IMR-90 (cell line): ENCODE measurements at regions not wholly inside any gene's neighbourhood (a gene's known extent, or its start where the extent isn't known, plus 50 kb on each side); places are given as distances from the start of the nearest gene placed in this dataset.

Experiments
- ATAC-seq: fragments of 200-7000 bp; cut with Tn5 transposase; 2 replicates; pipeline ENCODE4 v1.9.1; 2020; ENCODE audit warnings: low read depth, mild to moderate bottlenecking, moderate library complexity
- BruUV-seq: library from RNA; stranded (reverse); fragments of 400-500 nt; replicated peaks from 2 replicates; lab custom pipeline; 2021; lab: Mats Ljungman, UMichigan
- CTCF ChIA-PET: fragments of 300-600 bp; formaldehyde crosslinking; extraction: SDS; loops from one replicate; lab custom pipeline; 2021; ENCODE audit warnings: antibody characterized with exemption; lab: Yijun Ruan, JAX
- POLR2A ChIA-PET: fragments of 300-600 bp; sonication (Branson Sonifier 250); formaldehyde crosslinking; loops from one replicate; lab custom pipeline; 2022; ENCODE audit warnings: antibody characterized with exemption; ENCODE audit not compliant: unreplicated experiment; lab: Charles Lee
- DNase-seq: peaks from one replicate; pipeline ENCODE4 v3.0.0; 2013
- H2AFZ ChIP-seq: replicated peaks from 2 replicates; pipeline ENCODE3; 2013; ENCODE audit warnings: low read length, mild to moderate bottlenecking; ENCODE audit not compliant: poor library complexity
- H2AK5ac ChIP-seq: 2 replicates; pipeline ENCODE4 v1.6.1; 2013; ENCODE audit warnings: low read depth, low read length, inconsistent platforms
- H2AK9ac ChIP-seq: replicated peaks from 2 replicates; pipeline ENCODE3; 2013; ENCODE audit warnings: mild to moderate bottlenecking, low read depth, low read length, moderate library complexity; ENCODE audit not compliant: poor library complexity
- H2BK120ac ChIP-seq: 2 replicates; pipeline ENCODE4 v1.6.1; 2013; ENCODE audit warnings: low read depth, low read length, inconsistent platforms
- H2BK15ac ChIP-seq: 3 replicates; pipeline ENCODE4 v1.6.1; 2013; ENCODE audit warnings: low read depth, low read length, inconsistent platforms
- H2BK20ac ChIP-seq: 2 replicates; pipeline ENCODE4 v1.6.1; 2013; ENCODE audit warnings: low read depth, mild to moderate bottlenecking, inconsistent platforms, low read length, moderate library complexity
- H2BK5ac ChIP-seq: 2 replicates; pipeline ENCODE4 v1.6.1; 2013; ENCODE audit warnings: mild to moderate bottlenecking, low read depth, low read length, inconsistent platforms; ENCODE audit not compliant: poor library complexity, severe bottlenecking
- H3K14ac ChIP-seq: replicated peaks from 2 replicates; pipeline ENCODE4 v1.6.1; 2013; ENCODE audit warnings: low read depth, low read length, inconsistent platforms
- H3K18ac ChIP-seq: 2 replicates; pipeline ENCODE4 v1.6.1; 2013; ENCODE audit warnings: low read depth, low read length, control low read depth
- H3K23ac ChIP-seq: 2 replicates; pipeline ENCODE4 v1.6.1; 2013; ENCODE audit warnings: low read depth, low read length, inconsistent platforms
- H3K27ac ChIP-seq: 2 replicates; pipeline ENCODE4 v1.5.1; 2013; ENCODE audit warnings: mild to moderate bottlenecking, control low read depth, low read length; ENCODE audit not compliant: insufficient read depth
- H3K27me3 ChIP-seq: 2 replicates; pipeline ENCODE4 v1.6.1; 2013; ENCODE audit warnings: low read length; ENCODE audit not compliant: control insufficient read depth, insufficient read depth
- H3K36me3 ChIP-seq: 2 replicates; pipeline ENCODE4 v1.6.1; 2013; ENCODE audit warnings: low read length, mixed read lengths; ENCODE audit not compliant: control insufficient read depth, insufficient read depth
- H3K4ac ChIP-seq: 2 replicates; pipeline ENCODE4 v1.6.1; 2013; ENCODE audit warnings: low read depth, low read length, inconsistent platforms
- H3K4me1 ChIP-seq: 2 replicates; pipeline ENCODE4 v1.6.1; 2013; ENCODE audit warnings: low read length, mixed read lengths; ENCODE audit not compliant: control insufficient read depth, insufficient read depth
- H3K4me2 ChIP-seq: 2 replicates; pipeline ENCODE4 v1.6.1; 2013; ENCODE audit warnings: low read depth, mild to moderate bottlenecking, control low read depth, low read length, moderate library complexity
- H3K4me3 ChIP-seq: 2 replicates; pipeline ENCODE4 v1.5.1; 2013; ENCODE audit warnings: low read depth, mild to moderate bottlenecking, control low read depth, low read length, moderate library complexity; ENCODE audit not compliant: insufficient read depth
- H3K56ac ChIP-seq: 2 replicates; pipeline ENCODE4 v1.6.1; 2013; ENCODE audit warnings: low read length, inconsistent platforms; ENCODE audit not compliant: insufficient read depth; ENCODE audit errors: extremely low read depth
- H3K79me1 ChIP-seq, 2 experiments: 2 replicates each; pipeline ENCODE4 v1.6.1; 2013; ENCODE audit warnings: low read length in 2 of 2, inconsistent platforms in 1 of 2, low read depth in 1 of 2
- H3K9ac ChIP-seq: 2 replicates; pipeline ENCODE4 v1.6.1; 2013; ENCODE audit warnings: low read depth, low read length, control low read depth
- H3K9me1 ChIP-seq: 2 replicates; pipeline ENCODE4 v1.6.1; 2013; ENCODE audit warnings: low read length, inconsistent platforms; ENCODE audit not compliant: insufficient read depth
- H3K9me3 ChIP-seq: 2 replicates; pipeline ENCODE4 v1.6.1; 2013; ENCODE audit warnings: low read length; ENCODE audit not compliant: control insufficient read depth, insufficient read depth
- H4K20me1 ChIP-seq: 2 replicates; pipeline ENCODE4 v1.6.1; 2013; ENCODE audit warnings: low read length, inconsistent platforms; ENCODE audit not compliant: insufficient read depth
- H4K5ac ChIP-seq: 2 replicates; pipeline ENCODE4 v1.6.1; 2013; ENCODE audit warnings: mild to moderate bottlenecking, low read depth, low read length, control low read depth
- H4K8ac ChIP-seq, 2 experiments: 2 replicates each; pipeline ENCODE4 v1.6.1; 2013; ENCODE audit warnings: low read depth in 2 of 2, low read length in 2 of 2, control low read depth in 1 of 2, inconsistent platforms in 1 of 2
- H4K91ac ChIP-seq: 2 replicates; pipeline ENCODE4 v1.6.1; 2013; ENCODE audit warnings: low read depth, low read length, inconsistent platforms; ENCODE audit not compliant: insufficient read depth
- BHLHE40 ChIP-seq: fragments of 150-350 bp; IDR thresholded peaks from 2 replicates; pipeline ENCODE4 v1.6.1; 2016; ENCODE audit warnings: mild to moderate bottlenecking, low read depth, low read length
- CEBPB ChIP-seq: IDR thresholded peaks from 2 replicates; pipeline ENCODE4 v1.6.1; 2012; ENCODE audit warnings: low read depth, low read length, improper control_type of control experiment
- CHD1 ChIP-seq: IDR thresholded peaks from 2 replicates; pipeline ENCODE4 v1.6.1; 2012; ENCODE audit warnings: low read depth, low read length, improper control_type of control experiment
- FOS ChIP-seq: fragments of 150-350 bp; IDR thresholded peaks from 2 replicates; pipeline ENCODE4 v1.6.1; 2016; ENCODE audit warnings: low read depth, low read length
- MAFK ChIP-seq: IDR thresholded peaks from 2 replicates; pipeline ENCODE4 v1.6.1; 2012; ENCODE audit warnings: low read depth, low read length, improper control_type of control experiment
- MXI1 ChIP-seq: IDR thresholded peaks from 2 replicates; pipeline ENCODE4 v1.6.1; 2012; ENCODE audit warnings: low read depth, mild to moderate bottlenecking, low read length, moderate library complexity, borderline replicate concordance
- POLR2A ChIP-seq: IDR thresholded peaks from 2 replicates; pipeline ENCODE4 v1.6.1; 2012; ENCODE audit warnings: mild to moderate bottlenecking, low read depth, low read length
- RAD21 ChIP-seq: IDR thresholded peaks from 2 replicates; pipeline ENCODE4 v1.6.1; 2012; ENCODE audit warnings: low read length, improper control_type of control experiment
- SMC3 ChIP-seq: fragments of 150-350 bp; IDR thresholded peaks from 2 replicates; pipeline ENCODE4 v1.6.1; 2016; ENCODE audit warnings: low read depth, mild to moderate bottlenecking, antibody characterized with exemption, low read length, moderate library complexity
- WGBS, 2 experiments: methylation state at CpG; one replicate each; pipeline versions ENCODE4 v1.1.5 to v1.1.7; 2013; ENCODE audit warnings: missing lambda C conversion rate in 2 of 2; ENCODE audit not compliant: insufficient read length in 1 of 2; ENCODE audit errors: extremely low coverage in 2 of 2; 5-methylcytosine and 5-hydroxymethylcytosine counted together
- dilution Hi-C: fragments of 300-500 bp; cut with HindIII; formaldehyde crosslinking; loops from one replicate; pipeline ENCODE4 v1.14.3; 2018; ENCODE audit warnings: low sequenced_read_pairs; ENCODE audit not compliant: unreplicated experiment
- in situ Hi-C: fragments of 300-500 bp; cut with MboI; formaldehyde crosslinking; loops from 3 replicates; pipeline ENCODE4 v1.14.3; 2019; ENCODE audit warnings: low sequenced_read_pairs, inconsistent platforms, mixed read lengths
- intact Hi-C: fragments of 100-400 bp; cut with micrococcal nuclease; formaldehyde crosslinking; loops from 2 replicates; pipeline ENCODE4 v1.10.0; 2022

- H3K14ac ChIP-seq: peak overlapping the region; percentile 69
- no peaks in the 10 kb centered on the region for H3K36me3 ChIP-seq
- peak overlapping the region; percentile 95 for H2BK20ac ChIP-seq
- TF ChIP-seq MAFK (peak; percentile 64), RAD21 (no peak), FOS (peak; percentile 99), SMC3 (no peak), POLR2A (no peak), CHD1 (no peak), CEBPB (peak; percentile 86), MXI1 (no peak), BHLHE40 (peak; percentile 69; the same call in 1 of the 2 replicates)
- peak overlapping the region; percentile 80; the same call in 1 of the 2 replicates for H2AK5ac ChIP-seq
- peak overlapping the region; percentile 88 for H3K23ac ChIP-seq
- H4K91ac ChIP-seq: peak overlapping the region; percentile 86
- H3K18ac ChIP-seq: peak overlapping the region; percentile 98
- H4K20me1 ChIP-seq: no peaks in the 10 kb centered on the region
- 69% methylated on average over 2 of the region's 5 CpGs; no CpG with 5 or more reads in 1 of the 2 experiments for WGBS, 2 experiments
- peak overlapping the region; percentile 98 for H2BK120ac ChIP-seq
- no peak overlapping the region for H3K9ac ChIP-seq
- H3K27ac ChIP-seq: peak overlapping the region; percentile 94
- H2BK15ac ChIP-seq: peak overlapping the region; percentile 60
- no peaks in the 10 kb centered on the region for H3K79me1 ChIP-seq
- peak overlapping the region; percentile 67 to 92 for H4K8ac ChIP-seq
- peak overlapping the region; percentile 95 for H2BK5ac ChIP-seq
- in situ Hi-C loops (loop anchor here (25.0 kb wide), 1 partner anchor 652 kb away; no protein-coding TSS in a partner anchor), dilution Hi-C loops (no loop called here), intact Hi-C loops (no loop called here)
- ATAC-seq (peak; percentile 70), DNase-seq (peak; percentile 91)
- H3K4me3 ChIP-seq: no peak overlapping the region
- peak overlapping the region; percentile 69 for H3K56ac ChIP-seq
- H3K27me3 ChIP-seq: no peaks in the 10 kb centered on the region
- H3K4me2 ChIP-seq: peak overlapping the region; percentile 74
- peak overlapping the region; percentile 87 for H4K5ac ChIP-seq
- CTCF ChIA-PET: interaction anchor here (0.6 to 0.7 kb wide), 3 partner anchors 15 to 31 kb away, joined by 3 to 7 read pairs (median 3); no protein-coding TSS in a partner anchor
- H3K4me1 ChIP-seq: peaks cover 16% of the 10 kb centered on the region
- H3K9me3 ChIP-seq: no peaks in the 10 kb centered on the region
- H3K4ac ChIP-seq: peak overlapping the region; percentile 95
- no peak overlapping the region for H2AK9ac ChIP-seq
- H2AFZ ChIP-seq: peak overlapping the region; percentile 71
- no TSS peak for BruUV-seq
- H3K9me1 ChIP-seq: peaks cover 4% of the 10 kb centered on the region
- POLR2A ChIA-PET: no interaction called here
Observed at GRCh38 chr1:57489358-57490036, 65.6 kb upstream of the DAB1 start.
